CD4-positive, alpha-beta T cell treated with Interleukin-4 for 4 hours (primary cell): ENCODE measurements at regions not wholly inside any gene's neighbourhood (a gene's known extent, or its start where the extent isn't known, plus 50 kb on each side); places are given as distances from the start of the nearest gene placed in this dataset.

Experiments
- DNase-seq: peaks from one replicate; pipeline ENCODE4 v3.0.0-alpha.2; 2020

- DNase-seq = no peak
Observed at GRCh38 chr12:41924111-41924510, 220.6 kb downstream of the GXYLT1 start.

- no peak for DNase-seq
Observed at GRCh38 chr12:41923351-41923750, 221.3 kb downstream of the GXYLT1 start.

- no peak for DNase-seq
Observed at GRCh38 chr12:41920355-41920754, 224.3 kb downstream of the GXYLT1 start.

- no peak for DNase-seq
Observed at GRCh38 chr12:41919526-41920261, 225.0 kb downstream of the GXYLT1 start.

GRCh38 chr12:41919048-41919447 lies 225.6 kb downstream of the GXYLT1 start:
- no peak for DNase-seq

GRCh38 chr12:41917938-41918341 lies 226.7 kb downstream of the GXYLT1 start:
- no peak for DNase-seq

GRCh38 chr12:41917181-41917580 lies 227.5 kb downstream of the GXYLT1 start:
- DNase-seq = no peak

- DNase-seq = no peak
Observed at GRCh38 chr12:41910578-41911320, 233.9 kb downstream of the GXYLT1 start.

GRCh38 chr12:41908206-41908605 lies 236.5 kb downstream of the GXYLT1 start:
- no peak for DNase-seq

- DNase-seq = no peak
Observed at GRCh38 chr12:41907550-41907949, 237.1 kb downstream of the GXYLT1 start.

- DNase-seq = no peak
Observed at GRCh38 chr12:41907021-41907420, 237.7 kb downstream of the GXYLT1 start.

GRCh38 chr12:41905759-41906297 lies 238.8 kb downstream of the GXYLT1 start:
- no peak for DNase-seq

GRCh38 chr12:41905073-41905758 lies 239.5 kb downstream of the GXYLT1 start:
- no peak for DNase-seq

- no peak for DNase-seq
Observed at GRCh38 chr12:41904041-41904440, 240.6 kb downstream of the GXYLT1 start.

- no peak for DNase-seq
Observed at GRCh38 chr12:41903014-41903708, 241.5 kb downstream of the GXYLT1 start.

- no peak for DNase-seq
Observed at GRCh38 chr12:41899577-41899976, 245.1 kb downstream of the GXYLT1 start.

GRCh38 chr12:41897593-41897992 lies 247.1 kb downstream of the GXYLT1 start:
- DNase-seq = no peak

- no peak for DNase-seq
Observed at GRCh38 chr12:41893491-41893890, 251.2 kb downstream of the GXYLT1 start.

- no peak for DNase-seq
Observed at GRCh38 chr12:41892302-41892701, 252.4 kb downstream of the GXYLT1 start.

- DNase-seq = no peak
Observed at GRCh38 chr12:41891226-41891625, 253.4 kb downstream of the GXYLT1 start.

GRCh38 chr12:41888285-41888684 lies 256.4 kb downstream of the GXYLT1 start:
- DNase-seq = no peak

- no peak for DNase-seq
Observed at GRCh38 chr12:41881891-41882805, 262.5 kb downstream of the GXYLT1 start.
